Epithelial cell of prostate (primary cell): ENCODE measurements at regions not wholly inside any gene's neighbourhood (a gene's known extent, or its start where the extent isn't known, plus 50 kb on each side); places are given as distances from the start of the nearest gene placed in this dataset.
"Not testable (repeated sequence)": the region's sequence is repeated elsewhere in the genome, so short reads cannot be mapped to it uniquely, and the experiment has no call there.

ENCODE experiments used
- DNase-seq: peaks from one replicate; pipeline ENCODE4 v3.0.0-alpha.2; 2011; ENCODE audit warnings: low read depth, low spot score
- H3K27ac ChIP-seq: fragments of 450-650 bp; 2 replicates; pipeline ENCODE4 v1.5.1; 2017; ENCODE audit warnings: mild to moderate bottlenecking

DNA sequence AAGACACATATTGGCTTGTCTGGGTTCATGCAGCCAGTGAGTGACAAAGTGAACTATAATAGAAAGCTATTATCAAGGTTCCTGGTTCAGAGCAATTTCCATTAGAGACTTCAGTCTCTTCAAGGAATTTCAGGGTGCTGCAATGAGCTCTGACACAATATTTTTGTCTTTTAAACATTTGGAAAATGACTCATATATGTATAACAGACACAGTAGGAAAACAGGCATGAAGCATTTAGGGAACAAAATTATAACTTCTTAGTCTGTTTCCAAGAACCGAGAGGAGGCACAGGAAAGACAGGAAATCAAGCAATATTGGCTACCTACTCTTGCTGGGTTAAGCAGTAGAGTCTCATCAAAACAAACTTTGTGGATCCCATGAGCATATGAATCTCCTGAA lies 170.4 kb downstream of the PTPRC start:
- DNase-seq: no peak
- no peak overlapping the region for H3K27ac ChIP-seq

DNA sequence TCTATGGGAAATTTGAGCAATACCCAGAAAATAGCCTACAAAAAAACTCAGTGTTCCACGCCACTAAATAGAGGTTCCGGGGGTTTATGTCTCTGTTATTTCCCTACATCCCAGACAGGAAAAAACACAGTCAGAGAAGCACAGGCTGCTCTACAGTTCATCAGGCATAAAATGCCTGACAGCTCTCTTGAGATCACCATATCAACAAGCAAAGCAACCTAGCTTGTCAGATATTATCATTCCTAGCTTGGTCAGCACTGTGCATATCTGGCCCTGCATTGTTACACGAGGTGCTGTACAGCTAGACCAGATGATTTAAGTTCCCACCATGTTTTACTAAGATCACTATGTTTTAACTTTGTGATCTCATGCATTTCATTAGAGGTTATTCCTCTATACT lies 172.6 kb downstream of the PTPRC start:
- no peak overlapping the region for H3K27ac ChIP-seq
- no peak for DNase-seq

- no peak overlapping the region for H3K27ac ChIP-seq
- DNase-seq: no peak
Observed at GRCh38 chr1:198823626-198824025, 184.8 kb downstream of the PTPRC start.

DNA sequence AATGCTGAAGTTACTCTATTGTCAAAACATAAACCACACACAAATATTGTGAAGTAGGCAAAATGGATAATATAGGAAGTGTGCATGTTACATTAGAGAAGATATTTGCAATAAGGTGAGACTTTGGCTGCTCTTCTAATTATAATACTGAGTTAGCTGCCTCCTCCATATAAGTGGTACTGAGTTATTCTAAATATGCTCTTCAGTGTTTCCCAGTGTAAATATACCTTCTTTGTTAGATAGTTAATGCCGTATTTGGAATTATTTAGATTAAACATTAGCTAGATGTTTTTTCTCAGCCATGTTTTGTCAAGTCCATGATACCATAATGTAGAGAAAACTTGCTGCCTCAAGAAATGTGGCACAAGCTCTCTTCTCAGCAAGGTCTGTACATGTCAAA lies 186.4 kb downstream of the PTPRC start:
- H3K27ac ChIP-seq: no peak overlapping the region
- DNase-seq: no peak

- no peak for DNase-seq
- no peak overlapping the region for H3K27ac ChIP-seq
Observed at GRCh38 chr1:198829356-198829755, 190.5 kb downstream of the PTPRC start.

GRCh38 chr1:198829944-198830343 lies 191.1 kb downstream of the PTPRC start:
- no peak for DNase-seq
- H3K27ac ChIP-seq: no peak overlapping the region

DNA sequence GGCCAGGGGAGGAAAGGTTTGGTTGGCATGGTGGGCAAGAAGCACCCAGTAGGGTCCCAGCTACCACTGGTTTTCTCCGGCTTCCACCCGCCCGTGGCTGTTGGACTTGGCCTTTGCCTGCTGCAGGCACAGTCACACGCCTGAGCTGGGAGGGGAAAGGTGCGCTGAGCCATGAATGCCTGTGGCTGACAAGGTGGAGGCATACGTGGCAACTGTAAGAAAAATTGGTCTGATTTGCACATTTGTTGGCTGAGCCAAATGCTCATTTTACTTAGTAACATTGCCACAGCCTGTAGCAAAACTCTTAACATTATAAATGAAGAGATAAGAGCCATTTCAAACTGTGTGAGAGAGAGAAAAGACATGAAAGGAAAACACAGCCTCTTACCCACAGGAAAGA lies 191.6 kb downstream of the PTPRC start:
- no peak overlapping the region for H3K27ac ChIP-seq
- no peak for DNase-seq

- H3K27ac ChIP-seq: no peak overlapping the region
- DNase-seq: no peak
Observed at GRCh38 chr1:198833706-198834503, 195.1 kb downstream of the PTPRC start.

- H3K27ac ChIP-seq: peak overlapping the region; percentile 37
- no peak for DNase-seq
Observed at GRCh38 chr1:198837278-198838021, 198.6 kb downstream of the PTPRC start.

GRCh38 chr1:198838022-198838342 lies 199.1 kb downstream of the PTPRC start:
- H3K27ac ChIP-seq: peak overlapping the region; percentile 37
- no peak for DNase-seq

DNA sequence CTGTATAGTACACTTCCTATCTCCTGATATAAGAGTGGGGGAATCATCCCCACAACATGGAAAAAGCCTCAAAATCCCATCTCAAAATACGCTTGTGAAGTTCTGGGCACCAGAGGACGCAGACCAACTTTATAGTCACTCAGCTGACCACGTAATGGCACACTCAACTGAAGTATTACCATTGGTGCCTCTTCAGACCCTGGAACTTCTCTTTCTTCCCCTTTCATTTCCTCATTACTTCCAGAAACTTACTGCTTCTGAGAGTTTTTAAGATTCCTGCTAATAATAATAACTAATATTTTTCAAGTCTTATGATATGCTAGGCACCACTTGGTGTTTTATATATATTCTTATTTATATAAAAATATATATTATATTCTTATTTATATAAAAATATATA lies 202.6 kb downstream of the PTPRC start:
- H3K27ac ChIP-seq: no peak overlapping the region
- no peak for DNase-seq

GRCh38 chr1:198842686-198843085 lies 203.8 kb downstream of the PTPRC start:
- no peak for DNase-seq
- no peak overlapping the region for H3K27ac ChIP-seq

DNA sequence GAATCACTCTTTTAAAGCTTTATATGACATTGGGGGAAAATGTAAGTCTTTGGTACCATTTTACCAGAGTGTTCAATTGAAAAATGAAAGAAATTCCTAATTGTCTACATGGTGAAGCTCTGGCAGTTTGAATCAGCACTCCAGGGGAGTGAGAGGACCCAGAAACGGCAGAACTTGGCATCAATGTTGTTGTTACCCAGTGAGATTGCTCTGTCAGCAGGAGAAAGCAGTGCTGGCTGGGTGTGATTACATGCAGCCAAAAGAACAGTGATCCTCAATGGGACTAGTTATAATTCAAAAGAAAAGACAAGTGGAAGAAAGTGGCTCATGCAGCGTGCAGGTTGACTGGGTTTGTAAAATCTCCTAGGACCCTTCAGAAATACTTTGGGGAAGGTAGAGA lies 206.4 kb downstream of the PTPRC start:
- H3K27ac ChIP-seq: no peak overlapping the region
- DNase-seq: no peak

GRCh38 chr1:198845851-198846250 lies 207.0 kb downstream of the PTPRC start:
- no peak overlapping the region for H3K27ac ChIP-seq
- no peak for DNase-seq

DNA sequence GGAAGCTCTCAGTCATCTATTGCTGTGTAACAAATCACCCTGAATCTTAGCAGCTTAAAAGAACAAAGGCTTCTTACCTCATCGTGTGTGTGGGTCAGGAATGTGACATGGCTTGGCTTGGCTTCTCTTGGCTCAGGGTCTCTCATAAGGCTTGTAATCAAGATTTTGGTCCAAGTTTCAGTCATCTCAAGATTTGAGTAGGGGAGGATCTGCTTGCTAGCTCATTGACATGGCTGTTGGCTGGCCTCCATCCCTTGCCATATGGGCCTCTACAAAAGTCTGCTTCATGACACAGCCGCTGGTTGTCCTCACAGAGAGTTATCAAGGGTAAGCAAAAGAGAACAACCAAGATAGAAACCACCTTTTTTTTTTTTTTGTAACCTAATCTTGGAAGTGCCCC lies 207.7 kb downstream of the PTPRC start:
- H3K27ac ChIP-seq: no peak overlapping the region
- no peak for DNase-seq

- no peak overlapping the region for H3K27ac ChIP-seq
- no peak for DNase-seq
Observed at GRCh38 chr1:198848206-198848605, 209.4 kb downstream of the PTPRC start.

GRCh38 chr1:198848649-198849048 lies 209.8 kb downstream of the PTPRC start:
- no peak for DNase-seq
- H3K27ac ChIP-seq: no peak overlapping the region

DNA sequence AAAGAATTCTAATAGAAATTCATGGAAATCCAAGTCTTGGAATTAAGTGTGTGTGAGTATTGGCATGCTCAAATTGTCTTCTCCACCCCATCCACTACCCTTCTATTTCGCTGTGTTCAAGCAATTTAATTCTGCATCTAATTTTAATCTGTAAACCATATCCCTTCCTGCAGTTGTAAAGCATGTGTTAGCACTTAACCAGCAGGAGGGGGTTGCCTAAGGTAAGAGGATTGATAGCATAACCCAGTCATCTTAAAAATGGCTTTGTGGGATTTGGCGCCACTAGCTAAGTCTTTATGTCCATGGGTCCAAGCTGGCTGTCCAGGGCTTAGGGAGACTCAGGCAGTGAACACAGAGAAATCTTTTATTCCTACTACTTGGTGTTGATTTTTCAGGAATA lies 210.3 kb downstream of the PTPRC start:
- no peak for DNase-seq
- no peak overlapping the region for H3K27ac ChIP-seq

- DNase-seq: peak; percentile 79
- peak overlapping the region; percentile 56 for H3K27ac ChIP-seq
Observed at GRCh38 chr1:198850196-198850595, 211.4 kb downstream of the PTPRC start.

GRCh38 chr1:198850966-198851365 lies 212.1 kb downstream of the PTPRC start:
- H3K27ac ChIP-seq: peak overlapping the region; percentile 56
- DNase-seq: not testable (repeated sequence)

DNA sequence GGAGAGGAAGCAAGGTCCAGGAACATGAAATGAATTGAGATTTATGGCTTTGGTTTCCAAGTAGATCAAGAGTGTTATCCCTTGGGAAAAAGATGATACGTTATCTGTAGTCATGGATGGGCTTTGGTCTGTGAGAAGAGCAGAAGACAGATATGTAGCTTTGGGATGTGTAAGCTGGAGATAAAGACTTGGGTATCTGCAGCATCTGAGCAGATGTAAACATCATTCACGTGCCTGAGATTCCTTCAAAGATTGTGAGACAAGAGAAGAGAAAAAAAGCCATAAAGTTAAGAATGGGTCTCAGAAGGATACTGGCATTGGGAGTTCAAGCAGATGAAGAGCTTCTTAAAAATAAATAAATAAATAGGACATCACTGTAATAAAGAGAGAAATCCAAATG lies 217.8 kb downstream of the PTPRC start:
- DNase-seq: no peak
- no peak overlapping the region for H3K27ac ChIP-seq

DNA sequence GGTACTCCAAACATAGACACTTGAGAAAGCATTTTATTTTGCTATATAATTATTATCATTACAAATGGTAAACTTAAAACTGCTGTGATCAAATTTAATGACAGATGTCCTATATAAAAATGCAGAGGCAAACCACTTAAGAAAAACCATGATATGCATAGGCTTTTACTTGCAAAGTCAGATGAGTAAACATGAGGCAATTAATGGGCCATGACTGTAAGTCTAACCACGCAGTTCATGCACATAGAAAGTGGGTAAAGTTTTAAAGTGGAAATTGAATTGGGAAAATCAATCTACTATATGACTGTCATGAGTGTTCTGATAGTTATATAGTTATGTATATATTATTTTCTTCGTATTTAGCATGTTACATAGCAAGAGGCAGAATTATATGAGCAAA lies 219.2 kb downstream of the PTPRC start:
- no peak overlapping the region for H3K27ac ChIP-seq
- no peak for DNase-seq
